NCI-H2196 treated with DMSO at 0.1 percent for 48 hours (cell line): ENCODE measurements at regions not wholly inside any gene's neighbourhood (a gene's known extent, or its start where the extent isn't known, plus 50 kb on each side); places are given as distances from the start of the nearest gene placed in this dataset.

ENCODE experiments used
- DNase-seq: peaks from one replicate; lab custom pipeline; 2025; ENCODE audit not compliant: unreplicated experiment; lab: John Stamatoyannopoulos, UW

DNA sequence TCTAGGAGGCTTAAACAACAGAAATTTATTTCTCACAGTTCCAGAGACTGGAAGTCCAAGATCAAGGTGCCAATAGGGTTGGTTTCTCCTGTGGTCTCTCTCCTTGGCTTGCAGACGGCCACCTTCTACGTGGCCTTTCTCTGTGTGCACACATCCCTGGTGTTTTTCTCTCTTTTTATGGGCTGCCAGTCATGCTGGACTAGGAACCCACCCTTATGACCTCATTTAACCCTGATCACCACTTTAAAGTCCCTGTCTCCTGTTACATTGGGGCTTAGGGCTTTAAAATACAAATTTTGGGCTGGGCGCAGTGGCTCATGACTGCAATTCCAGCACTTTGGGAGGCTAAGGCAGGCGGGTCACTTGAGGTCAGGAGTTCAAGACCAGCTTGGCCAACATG is 157.1 kb downstream of the TLE1 start:
- no peak for DNase-seq

GRCh38 chr9:81531511-81531910 is 157.8 kb downstream of the TLE1 start:
- DNase-seq: no peak

- DNase-seq: no peak
Measured at GRCh38 chr9:81530846-81531245, 158.5 kb downstream of the TLE1 start.

DNA sequence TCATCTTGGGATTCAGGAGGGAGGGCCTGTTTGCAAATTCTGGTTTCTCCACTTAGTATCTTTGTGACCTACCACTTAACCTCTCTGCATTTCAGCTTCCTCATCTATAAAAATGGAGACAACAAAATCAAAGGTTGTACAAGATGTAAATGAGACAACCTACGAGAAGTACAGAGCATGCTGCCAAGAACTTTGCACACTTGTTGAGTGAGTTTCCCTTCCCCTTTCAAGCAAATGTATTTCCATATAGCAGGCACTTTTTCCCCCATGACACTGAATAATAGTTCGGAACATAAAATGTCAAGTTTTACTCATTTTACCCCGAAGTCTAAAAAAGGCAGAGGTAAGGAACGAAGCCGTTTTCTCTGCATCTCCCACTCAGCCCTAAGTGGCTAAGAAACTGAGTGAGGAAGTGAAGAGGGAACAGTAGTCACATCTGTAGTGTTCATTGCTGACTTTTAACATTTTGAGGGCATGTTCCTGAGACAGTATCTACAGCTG is 159.0 kb downstream of the TLE1 start:
- no peak for DNase-seq

- DNase-seq: no peak
Measured at GRCh38 chr9:81529556-81530193, 159.7 kb downstream of the TLE1 start.

DNA sequence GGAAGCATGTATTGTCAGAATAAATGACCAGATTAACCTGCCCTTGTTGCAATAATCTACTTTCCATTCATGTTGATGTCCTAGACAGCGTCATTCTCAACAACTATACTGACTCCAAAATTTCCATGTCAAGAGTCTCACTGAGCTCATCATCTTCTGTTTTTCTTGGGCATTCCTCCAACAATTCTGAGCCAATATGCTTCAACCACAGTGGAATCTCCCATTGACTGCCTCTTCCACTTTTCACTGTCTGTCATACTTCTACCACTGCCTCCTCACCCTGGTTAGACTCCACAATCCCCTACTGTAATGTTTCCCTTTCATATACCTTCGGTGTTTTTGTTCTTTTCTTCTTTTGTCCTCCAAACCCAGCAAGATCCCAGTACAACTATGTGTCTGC is 162.8 kb downstream of the TLE1 start:
- DNase-seq: no peak

DNA sequence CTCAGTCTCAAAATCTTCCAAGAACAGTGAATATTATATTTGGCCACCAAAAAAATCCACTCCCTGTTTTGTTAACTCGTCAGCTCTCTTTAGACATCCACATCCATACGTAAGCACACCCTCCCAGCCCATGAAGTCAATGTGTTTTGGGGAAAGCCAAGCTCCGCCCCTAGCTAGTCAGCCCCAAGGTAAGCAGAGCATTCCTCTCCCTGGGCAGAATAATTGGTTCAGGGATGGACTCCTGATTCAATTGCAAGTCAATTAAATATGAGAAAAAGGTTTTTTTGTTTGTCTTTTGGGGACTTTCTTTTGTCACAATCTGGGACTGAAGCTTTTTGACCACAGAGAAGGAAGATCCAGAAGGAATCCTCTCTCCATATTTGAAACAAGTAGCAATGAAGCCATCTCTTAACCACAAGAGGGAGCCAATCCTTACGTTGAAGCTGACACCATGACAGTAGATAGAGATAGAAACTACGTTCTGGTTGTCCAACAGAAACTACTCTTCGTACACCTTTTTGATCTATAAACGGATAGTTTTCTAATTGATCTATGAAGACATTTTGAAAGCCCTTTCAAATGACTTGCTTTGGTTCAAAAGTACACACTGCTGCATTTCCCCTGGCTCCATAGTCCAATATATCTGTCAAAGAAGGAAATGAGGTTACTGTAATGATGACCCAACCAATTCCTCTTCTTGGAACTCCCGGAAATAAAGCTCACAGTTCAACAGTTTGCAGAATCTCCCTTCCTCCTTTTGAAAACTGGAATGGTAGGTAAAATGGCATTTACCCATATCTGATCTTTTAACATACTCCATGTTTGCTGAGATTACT is 166.4 kb downstream of the TLE1 start:
- DNase-seq: no peak

DNA sequence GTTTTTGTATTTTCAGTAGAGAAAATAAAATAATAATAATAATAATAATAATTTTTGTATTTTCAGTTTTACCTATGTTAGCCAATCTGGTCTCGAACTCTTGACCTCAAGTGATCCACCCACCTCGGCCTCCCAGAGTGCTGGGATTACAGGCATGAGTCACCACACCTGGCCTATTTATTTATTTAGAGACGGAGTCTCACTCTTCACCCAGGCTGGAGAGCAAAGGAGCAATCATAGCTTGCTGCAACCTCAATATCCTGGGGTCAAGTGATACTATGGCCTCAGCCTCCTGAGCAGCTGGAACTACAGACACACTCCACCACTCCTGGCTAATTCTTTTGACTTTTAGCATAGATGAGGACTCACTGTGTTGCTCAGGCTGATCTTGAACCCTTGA is 167.5 kb downstream of the TLE1 start:
- DNase-seq: no peak

- no peak for DNase-seq
Measured at GRCh38 chr9:81519816-81520495, 169.4 kb downstream of the TLE1 start.

DNA sequence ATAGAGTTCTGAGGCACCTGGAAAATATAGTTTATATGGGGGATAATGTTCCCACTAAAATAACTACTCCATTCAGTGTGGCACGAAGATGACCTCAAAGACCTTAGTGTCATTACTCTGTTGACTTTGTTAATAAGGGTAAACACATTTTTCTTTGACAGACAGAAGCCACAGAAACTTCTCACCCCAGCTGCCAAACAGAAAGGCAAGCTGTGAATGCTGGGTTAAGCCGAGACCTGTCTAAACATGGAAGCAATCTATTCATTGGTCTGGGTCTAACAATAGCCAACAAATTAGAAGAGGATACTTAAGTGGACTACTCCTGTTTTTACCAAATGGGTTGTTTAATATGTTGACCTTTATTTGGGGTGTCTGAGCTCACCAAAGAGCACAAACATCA is 171.4 kb downstream of the TLE1 start:
- peak; percentile 51 for DNase-seq

- DNase-seq: no peak
Measured at GRCh38 chr9:81513059-81513458, 176.3 kb downstream of the TLE1 start.

DNA sequence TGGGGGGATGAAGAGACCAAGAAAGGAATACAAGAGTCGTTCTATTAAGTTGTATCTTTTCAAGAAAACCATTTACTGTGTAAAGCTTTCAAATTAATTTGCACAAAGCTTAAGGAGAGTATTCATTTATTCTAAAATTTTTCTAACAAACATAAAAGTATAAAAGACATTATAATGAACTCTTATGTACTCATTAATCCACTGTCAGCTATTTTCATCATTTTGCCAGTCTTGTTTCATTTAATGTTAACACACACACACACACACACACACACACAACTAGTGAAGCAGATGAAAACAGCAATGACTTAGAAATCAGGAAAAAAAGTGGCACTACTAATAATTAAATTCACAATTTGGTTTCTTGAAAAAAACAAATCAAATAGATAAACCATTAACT is 176.7 kb downstream of the TLE1 start:
- DNase-seq: no peak

GRCh38 chr9:81508476-81508875 is 180.9 kb downstream of the TLE1 start:
- no peak for DNase-seq

GRCh38 chr9:81506941-81507864 is 182.1 kb downstream of the TLE1 start:
- no peak for DNase-seq

GRCh38 chr9:81499594-81499993 is 189.8 kb downstream of the TLE1 start:
- no peak for DNase-seq

- DNase-seq: no peak
Measured at GRCh38 chr9:81499021-81499454, 190.3 kb downstream of the TLE1 start.

DNA sequence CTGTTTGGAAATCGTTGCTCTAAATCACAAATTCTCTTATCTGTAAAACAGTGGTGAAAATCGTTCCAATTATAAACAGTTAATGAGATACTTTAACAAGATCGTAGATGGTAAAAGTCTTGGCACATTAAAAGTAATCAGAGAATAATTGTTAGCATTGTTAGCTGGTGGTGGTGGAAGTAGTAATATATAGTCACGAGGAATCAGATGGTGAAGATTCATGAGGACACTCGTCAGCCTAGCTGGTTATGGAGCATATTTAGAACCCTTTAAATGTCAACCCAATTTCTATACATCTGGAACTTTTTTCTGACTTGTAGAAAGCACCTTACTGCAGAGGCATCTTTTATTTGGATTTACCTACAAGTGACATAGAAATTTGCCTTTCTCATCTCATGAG is 190.8 kb downstream of the TLE1 start:
- DNase-seq: no peak

- no peak for DNase-seq
Measured at GRCh38 chr9:81497091-81497490, 192.3 kb downstream of the TLE1 start.

DNA sequence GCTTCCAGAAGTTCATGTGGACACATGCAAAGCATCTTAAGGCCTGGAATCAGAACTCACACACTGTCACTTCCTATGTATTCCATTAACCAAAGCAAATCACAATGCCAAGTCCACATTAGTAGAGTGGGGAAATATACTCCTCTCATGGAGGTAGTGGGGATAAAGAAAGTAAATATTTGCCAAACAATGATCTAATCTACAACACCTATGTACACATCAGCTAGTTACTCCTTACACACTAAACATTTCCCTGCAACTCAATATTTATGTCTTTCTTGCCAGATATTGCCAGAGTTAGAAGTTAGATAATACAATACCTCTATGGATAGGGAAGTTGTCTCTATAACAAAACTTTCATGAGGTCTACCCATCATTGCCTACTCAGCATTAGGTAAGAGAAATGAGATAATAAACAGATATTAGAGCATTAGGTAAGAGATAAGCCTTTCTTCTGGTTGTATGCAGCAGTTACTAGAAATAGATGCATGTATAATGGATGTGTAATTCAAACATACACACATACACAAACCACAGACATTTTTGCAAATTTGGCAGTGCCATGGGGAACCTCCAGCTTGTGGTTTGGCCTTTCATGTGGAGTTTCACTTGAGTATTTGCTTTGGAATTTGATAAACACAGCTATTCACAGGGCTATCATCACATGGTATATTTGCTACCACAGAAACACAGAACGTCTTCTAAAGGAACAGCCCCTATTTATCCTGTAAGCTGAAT is 196.5 kb downstream of the TLE1 start:
- DNase-seq: peak; percentile 71
